ENCODE measurements at regions not wholly inside any gene's neighbourhood (a gene's known extent, or its start where the extent isn't known, plus 50 kb on each side); places are given as distances from the start of the nearest gene placed in this dataset.

GRCh38 chr6:16839631-16840179 lies 78.4 kb upstream of the ATXN1 start:
- DNase-seq (ENCODE audit: low spot score) = no peak
- no TSS peak for BruUV-seq (replicated peaks)

GRCh38 chr6:16837217-16837972 lies 76.1 kb upstream of the ATXN1 start:
- peaks cover 9% of the 10 kb centered on the region for H3K4me1 ChIP-seq (ENCODE audit: insufficient read depth, low read length, poor library complexity, severe bottlenecking)
- no peak overlapping the region for H3K27ac ChIP-seq (ENCODE audit: low read depth, low read length, poor library complexity, severe bottlenecking)
- no peaks in the 10 kb centered on the region for H3K27me3 ChIP-seq (replicated peaks; ENCODE audit: insufficient read depth, low read depth, low read length, poor library complexity)
- no TSS peak for BruUV-seq (replicated peaks)
- TF ChIP-seq CTCF (conservative IDR thresholded peaks at IDR 0.05; ENCODE audit: low read depth, low read length) (no peak), EZH2 (IDR thresholded peaks at IDR 0.05; ENCODE audit: borderline replicate concordance, low read depth, low read length, poor library complexity, severe bottlenecking) (no peak)
- no peak for DNase-seq (ENCODE audit: low spot score)
- intact Hi-C loops (cut with micrococcal nuclease; ENCODE audit: unreplicated experiment) = no loop called here
- CTCF ChIA-PET = no interaction called here
- no peaks in the 10 kb centered on the region for H3K36me3 ChIP-seq (ENCODE audit: insufficient read depth, low read length, poor library complexity, severe bottlenecking)
- POLR2A ChIA-PET (ENCODE audit: low non-redundant PET) = no interaction called here
- no peaks in the 10 kb centered on the region for H3K9me3 ChIP-seq (ENCODE audit: low read depth, low read length, poor library complexity, severe bottlenecking)
- no peak overlapping the region for H3K4me3 ChIP-seq (ENCODE audit: low read depth, low read length, poor library complexity, severe bottlenecking)

More at GRCh38 chr6:16839631-16840179, 78.4 kb upstream of the ATXN1 start:
- Histone ChIP-seq H3K4me3 (ENCODE audit: low read depth, low read length, poor library complexity, severe bottlenecking) (no peak overlapping the region), H3K27ac (ENCODE audit: low read depth, low read length, poor library complexity, severe bottlenecking) (no peak overlapping the region), H3K9me3 (ENCODE audit: low read depth, low read length, poor library complexity, severe bottlenecking) (no peaks in the 10 kb centered on the region), H3K27me3 (replicated peaks; ENCODE audit: insufficient read depth, low read depth, low read length, poor library complexity) (no peaks in the 10 kb centered on the region), H3K36me3 (ENCODE audit: insufficient read depth, low read length, poor library complexity, severe bottlenecking) (no peaks in the 10 kb centered on the region), H3K4me1 (ENCODE audit: insufficient read depth, low read length, poor library complexity, severe bottlenecking) (peaks cover 17% of the 10 kb centered on the region)
- intact Hi-C loops (cut with micrococcal nuclease; ENCODE audit: unreplicated experiment) = no loop called here
- TF ChIP-seq EZH2 (IDR thresholded peaks at IDR 0.05; ENCODE audit: borderline replicate concordance, low read depth, low read length, poor library complexity, severe bottlenecking) (no peak), CTCF (conservative IDR thresholded peaks at IDR 0.05; ENCODE audit: low read depth, low read length) (no peak)
- POLR2A ChIA-PET (ENCODE audit: low non-redundant PET) = interaction anchor here (0.6 kb wide), 1 partner anchor 26 kb away, joined by 3 read pairs; no protein-coding TSS in a partner anchor
- CTCF ChIA-PET = no interaction called here

GRCh38 chr6:16836144-16836981 lies 75.1 kb upstream of the ATXN1 start:
- BruUV-seq (replicated peaks) = no TSS peak
- POLR2A ChIA-PET (ENCODE audit: low non-redundant PET) = no interaction called here
- H3K4me3 ChIP-seq (ENCODE audit: low read depth, low read length, poor library complexity, severe bottlenecking) = no peak overlapping the region

More at GRCh38 chr6:16836144-16836981, 75.1 kb upstream of the ATXN1 start:
- Histone ChIP-seq H3K9me3 (ENCODE audit: low read depth, low read length, poor library complexity, severe bottlenecking) (no peaks in the 10 kb centered on the region), H3K4me1 (ENCODE audit: insufficient read depth, low read length, poor library complexity, severe bottlenecking) (peaks cover 9% of the 10 kb centered on the region), H3K27me3 (replicated peaks; ENCODE audit: insufficient read depth, low read depth, low read length, poor library complexity) (no peaks in the 10 kb centered on the region), H3K27ac (ENCODE audit: low read depth, low read length, poor library complexity, severe bottlenecking) (no peak overlapping the region), H3K36me3 (ENCODE audit: insufficient read depth, low read length, poor library complexity, severe bottlenecking) (no peaks in the 10 kb centered on the region)
- CTCF ChIA-PET = no interaction called here
- DNase-seq (ENCODE audit: low spot score) = no peak
- TF ChIP-seq EZH2 (IDR thresholded peaks at IDR 0.05; ENCODE audit: borderline replicate concordance, low read depth, low read length, poor library complexity, severe bottlenecking) (no peak), CTCF (conservative IDR thresholded peaks at IDR 0.05; ENCODE audit: low read depth, low read length) (no peak)
- intact Hi-C loops (cut with micrococcal nuclease; ENCODE audit: unreplicated experiment) = no loop called here
